ENCODE measurements at regions not wholly inside any gene's neighbourhood (a gene's known extent, or its start where the extent isn't known, plus 50 kb on each side); places are given as distances from the start of the nearest gene placed in this dataset.
"Not testable (repeated sequence)": the region's sequence is repeated elsewhere in the genome, so short reads cannot be mapped to it uniquely, and the experiment has no call there.

GRCh38 chr21:21997390-21998333 lies 999.5 kb downstream of the NCAM2 start:
- Histone ChIP-seq H2AFZ (ENCODE audit: low read depth, low read length, severe bottlenecking) (peak overlapping the region; percentile 25), H3K4me2 (ENCODE audit: low read depth, low read length, poor library complexity, severe bottlenecking) (no peak overlapping the region), H3K9me2 (replicated peaks; ENCODE audit: insufficient read depth, low read length) (no peaks in the 10 kb centered on the region), H3K36me3 (ENCODE audit: low read length) (no peaks in the 10 kb centered on the region), H3K79me2 (ENCODE audit: insufficient read depth, low read length) (no peaks in the 10 kb centered on the region), H3K27me3 (ENCODE audit: low read length) (no peaks in the 10 kb centered on the region), H3K27ac (ENCODE audit: low read depth, low read length) (no peak overlapping the region), H3K4me3 (ENCODE audit: insufficient read depth, low read length, poor library complexity, severe bottlenecking) (no peak overlapping the region), H3K9ac (ENCODE audit: low read length) (no peak overlapping the region), H3K9me3 (ENCODE audit: insufficient read depth, low read length) (peaks cover 7% of the 10 kb centered on the region; the same call in 1 of the 2 replicates), H3F3A (ENCODE audit: insufficient read depth) (no peaks in the 10 kb centered on the region), H4K20me1 (ENCODE audit: low read depth, low read length) (no peaks in the 10 kb centered on the region)
- TF ChIP-seq CTCF (IDR thresholded peaks at IDR 0.05; ENCODE audit: insufficient read depth, low read length, poor library complexity, severe bottlenecking) (no peak), EZH2phosphoT487 (conservative IDR thresholded peaks at IDR 0.05; ENCODE audit: low read length) (no peak)

DNA sequence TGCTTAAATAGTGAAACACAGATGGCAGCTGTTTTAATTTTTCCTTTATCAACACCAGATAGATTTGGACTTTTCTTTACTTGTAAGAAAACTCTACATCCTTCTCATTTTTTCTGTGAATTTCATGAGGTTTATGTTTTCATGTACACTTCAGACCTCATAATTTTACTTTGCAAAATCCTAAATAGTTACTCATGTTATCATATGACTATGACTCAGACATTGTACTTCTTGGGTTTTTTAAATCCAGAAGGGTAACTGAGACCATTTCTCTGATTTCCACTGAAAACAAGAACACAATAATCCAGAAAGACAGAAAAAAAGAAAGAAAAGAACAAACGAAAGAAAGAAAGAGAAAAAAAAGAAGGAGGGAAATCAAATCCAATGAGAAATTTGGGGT lies 1021.6 kb downstream of the NCAM2 start:
- Histone ChIP-seq H4K20me1 (ENCODE audit: low read depth, low read length) (no peaks in the 10 kb centered on the region), H3K27me3 (ENCODE audit: low read length) (no peaks in the 10 kb centered on the region), H3K36me3 (ENCODE audit: low read length) (no peaks in the 10 kb centered on the region), H3K9me3 (ENCODE audit: insufficient read depth, low read length) (peaks cover 8% of the 10 kb centered on the region; the same call in 1 of the 2 replicates), H3K9me2 (replicated peaks; ENCODE audit: insufficient read depth, low read length) (no peaks in the 10 kb centered on the region), H2AFZ (ENCODE audit: low read depth, low read length, severe bottlenecking) (peak overlapping the region; percentile 14), H3K4me2 (ENCODE audit: low read depth, low read length, poor library complexity, severe bottlenecking) (no peak overlapping the region), H3K27ac (ENCODE audit: low read depth, low read length) (no peak overlapping the region), H3K4me3 (ENCODE audit: insufficient read depth, low read length, poor library complexity, severe bottlenecking) (no peak overlapping the region), H3K79me2 (ENCODE audit: insufficient read depth, low read length) (no peaks in the 10 kb centered on the region), H3F3A (ENCODE audit: insufficient read depth) (no peaks in the 10 kb centered on the region; the same call in 1 of the 2 replicates), H3K9ac (ENCODE audit: low read length) (no peak overlapping the region)
- TF ChIP-seq EZH2phosphoT487 (conservative IDR thresholded peaks at IDR 0.05; ENCODE audit: low read length) = no peak
- no peak for TF ChIP-seq CTCF (IDR thresholded peaks at IDR 0.05; ENCODE audit: insufficient read depth, low read length, poor library complexity, severe bottlenecking)

DNA sequence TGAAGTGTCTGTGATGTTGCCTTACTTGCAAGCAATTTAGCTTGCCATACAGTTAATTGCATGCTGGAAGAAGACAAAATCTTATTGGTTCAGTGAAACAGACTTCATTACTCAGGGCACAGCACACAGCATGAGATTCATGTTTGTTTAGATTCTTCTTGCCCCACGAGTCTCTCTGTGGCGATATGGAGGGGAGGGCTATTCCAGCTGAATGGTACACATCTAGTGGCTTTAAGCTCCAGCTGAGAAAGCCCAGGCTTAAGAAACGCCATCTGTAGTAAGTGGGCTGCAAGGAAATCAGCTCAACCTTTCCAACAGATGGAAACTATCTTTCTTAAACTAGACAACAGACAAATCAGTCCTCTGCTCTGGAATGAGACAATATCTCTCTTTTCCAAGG lies 1022.0 kb downstream of the NCAM2 start:
- Histone ChIP-seq H3K36me3 (ENCODE audit: low read length) (no peaks in the 10 kb centered on the region), H3K9ac (ENCODE audit: low read length) (no peak overlapping the region), H3K79me2 (ENCODE audit: insufficient read depth, low read length) (no peaks in the 10 kb centered on the region), H4K20me1 (ENCODE audit: low read depth, low read length) (no peaks in the 10 kb centered on the region), H3K4me3 (ENCODE audit: insufficient read depth, low read length, poor library complexity, severe bottlenecking) (no peak overlapping the region), H3K4me2 (ENCODE audit: low read depth, low read length, poor library complexity, severe bottlenecking) (no peak overlapping the region), H3K27ac (ENCODE audit: low read depth, low read length) (no peak overlapping the region), H3K27me3 (ENCODE audit: low read length) (no peaks in the 10 kb centered on the region), H3F3A (ENCODE audit: insufficient read depth) (no peaks in the 10 kb centered on the region; the same call in 1 of the 2 replicates), H2AFZ (ENCODE audit: low read depth, low read length, severe bottlenecking) (peak overlapping the region; percentile 14), H3K9me3 (ENCODE audit: insufficient read depth, low read length) (peaks cover 8% of the 10 kb centered on the region; the same call in 1 of the 2 replicates), H3K9me2 (replicated peaks; ENCODE audit: insufficient read depth, low read length) (no peaks in the 10 kb centered on the region)
- TF ChIP-seq EZH2phosphoT487 (conservative IDR thresholded peaks at IDR 0.05; ENCODE audit: low read length) = no peak
- TF ChIP-seq CTCF (IDR thresholded peaks at IDR 0.05; ENCODE audit: insufficient read depth, low read length, poor library complexity, severe bottlenecking) = no peak

- H3K27me3 ChIP-seq (ENCODE audit: low read length); H4K20me1 ChIP-seq (ENCODE audit: low read depth, low read length); H3K4me3 ChIP-seq (ENCODE audit: insufficient read depth, low read length, poor library complexity, severe bottlenecking); H3K9me2 ChIP-seq (replicated peaks; ENCODE audit: insufficient read depth, low read length); H3F3A ChIP-seq (ENCODE audit: insufficient read depth); H2AFZ ChIP-seq (ENCODE audit: low read depth, low read length, severe bottlenecking); H3K4me2 ChIP-seq (ENCODE audit: low read depth, low read length, poor library complexity, severe bottlenecking); H3K9ac ChIP-seq (ENCODE audit: low read length); H3K9me3 ChIP-seq (ENCODE audit: insufficient read depth, low read length); H3K27ac ChIP-seq (ENCODE audit: low read depth, low read length); H3K36me3 ChIP-seq (ENCODE audit: low read length); H3K79me2 ChIP-seq (ENCODE audit: insufficient read depth, low read length): not testable (repeated sequence)
These were observed 1025.7 kb downstream of the NCAM2 start for GRCh38 chr21:22023896-22024295.
